Lung (tissue), 11 donors: ENCODE measurements at regions not wholly inside any gene's neighbourhood (a gene's known extent, or its start where the extent isn't known, plus 50 kb on each side); places are given as distances from the start of the nearest gene placed in this dataset.

Experiments
- ATAC-seq: fragments of 200-7000 bp; cut with Tn5 transposase; one replicate; pipeline ENCODE4 v1.9.1; 2020; ENCODE audit warnings: moderate number of reproducible peaks; ENCODE audit not compliant: insufficient read depth, low FRiP score
- DNase-seq, 3 donors: peaks; one replicate each; pipeline ENCODE4 v3.0.0-alpha.2; 2013 to 2017
- H3K27ac ChIP-seq, 2 donors: one replicate each; pipeline ENCODE4 v1.5.1; 2013; ENCODE audit warnings: mild to moderate bottlenecking in 2 of 2, moderate library complexity in 2 of 2, control low read depth in 1 of 2, inconsistent platforms in 1 of 2, low read depth in 1 of 2, low read length in 1 of 2
- H3K27me3 ChIP-seq, 3 donors: one replicate each; pipeline ENCODE4 v1.5.1; 2013; ENCODE audit warnings: low read length in 2 of 3; ENCODE audit not compliant: control insufficient read depth in 3 of 3, insufficient read depth in 3 of 3
- H3K36me3 ChIP-seq, 4 donors: one replicate each; pipeline ENCODE4 v1.5.1; 2013; ENCODE audit warnings: low read length in 4 of 4, mild to moderate bottlenecking in 1 of 4, moderate library complexity in 1 of 4; ENCODE audit not compliant: control insufficient read depth in 4 of 4, insufficient read depth in 4 of 4
- H3K4me1 ChIP-seq, 5 donors: one replicate each; pipeline ENCODE4 v1.5.1; 2013; ENCODE audit warnings: low read length in 5 of 5, mild to moderate bottlenecking in 2 of 5, moderate library complexity in 1 of 5; ENCODE audit not compliant: control insufficient read depth in 5 of 5, insufficient read depth in 5 of 5
- H3K4me3 ChIP-seq: one replicate; pipeline ENCODE4 v1.5.1; 2013; ENCODE audit warnings: mild to moderate bottlenecking, control low read depth, moderate library complexity
- H3K9ac ChIP-seq, 2 donors: one replicate each; pipeline ENCODE4 v1.5.1; 2013; ENCODE audit warnings: low read length in 2 of 2, control low read depth in 1 of 2; ENCODE audit not compliant: insufficient read depth in 1 of 2
- H3K9me3 ChIP-seq, 4 donors: one replicate each; pipeline ENCODE4 v1.5.1; 2013; ENCODE audit warnings: low read length in 3 of 4, mild to moderate bottlenecking in 1 of 4, moderate library complexity in 1 of 4; ENCODE audit not compliant: control insufficient read depth in 4 of 4, insufficient read depth in 3 of 4
- CTCF ChIP-seq: IDR thresholded peaks from 2 replicates; pipeline ENCODE4 v1.5.1; 2012; ENCODE audit warnings: mild to moderate bottlenecking; ENCODE audit errors: control extremely low read depth, extremely low read depth
- WGBS, 2 donors: extraction: QIAGEN DNeasy Blood & Tissue Kit; methylation state at CpG; one replicate each; pipeline ENCODE4 v1.1.7; 2013; 5-methylcytosine and 5-hydroxymethylcytosine counted together
- donor health status: control.
- donor health status: control.
- donor health status: Bipolar disorder and iron deficiency.
- donor health status: healthy.
- donor health status: DM: yes; HTN: yes; CAD: no.

GRCh38 chr6:134415194-134415593 lies 97.3 kb upstream of the SGK1 start:
- TF ChIP-seq CTCF: no peak
- Histone ChIP-seq H3K27ac (peak overlapping the region in 1 of 2 donors; percentile 26), H3K4me3 (no peak overlapping the region), H3K9ac (no peak overlapping the region), H3K4me1 (peaks cover 0 to 6% (median 0%) of the 10 kb centered on the region in 5 donors), H3K9me3 (peaks cover 0 to 2% (median 0%) of the 10 kb centered on the region in 4 donors), H3K36me3 (no peaks in the 10 kb centered on the region), H3K27me3 (no peaks in the 10 kb centered on the region)
- no peak for ATAC-seq
- DNase-seq: no peak
- whole genome bisulfite sequencing, 2 donors: 72 to 74% methylated on average over 4 of the region's 4 CpGs

- no peak overlapping the region for H3K9ac ChIP-seq
- no peaks in the 10 kb centered on the region for H3K36me3 ChIP-seq
- H3K9me3 ChIP-seq: peaks cover 0 to 2% (median 0%) of the 10 kb centered on the region in 4 donors
- ATAC-seq: no peak
- peaks cover 0 to 6% (median 0%) of the 10 kb centered on the region in 5 donors for H3K4me1 ChIP-seq
- H3K4me3 ChIP-seq: no peak overlapping the region
- peak overlapping the region in 1 of 2 donors; percentile 43 for H3K27ac ChIP-seq
- no peak for TF ChIP-seq CTCF
- H3K27me3 ChIP-seq: no peaks in the 10 kb centered on the region
- no peak for DNase-seq
- WGBS, 2 donors: 73 to 76% methylated on average over 7 of the region's 7 CpGs
These were observed 96.9 kb upstream of the SGK1 start for GRCh38 chr6:134414793-134415192.

GRCh38 chr6:134413241-134413643 lies 95.3 kb upstream of the SGK1 start:
- no peaks in the 10 kb centered on the region for H3K27me3 ChIP-seq
- TF ChIP-seq CTCF: no peak
- H3K4me3 ChIP-seq: no peak overlapping the region
- peak; percentile 39 for ATAC-seq
- H3K4me1 ChIP-seq: peaks cover 0 to 6% (median 0%) of the 10 kb centered on the region in 5 donors
- peaks cover 0 to 2% (median 0%) of the 10 kb centered on the region in 4 donors for H3K9me3 ChIP-seq
- H3K36me3 ChIP-seq: no peaks in the 10 kb centered on the region
- H3K9ac ChIP-seq: no peak overlapping the region
- peak overlapping the region in 1 of 2 donors; percentile 13 for H3K27ac ChIP-seq
- WGBS, 2 donors: 11 to 78% methylated on average over 1 of the region's 1 CpG
- no peak for DNase-seq

GRCh38 chr6:134410541-134410940 lies 92.6 kb upstream of the SGK1 start:
- Histone ChIP-seq H3K27ac (no peak overlapping the region), H3K27me3 (no peaks in the 10 kb centered on the region), H3K9ac (no peak overlapping the region), H3K4me3 (no peak overlapping the region), H3K4me1 (peaks cover 0 to 6% (median 0%) of the 10 kb centered on the region in 5 donors), H3K36me3 (no peaks in the 10 kb centered on the region), H3K9me3 (peaks cover 0 to 2% (median 0%) of the 10 kb centered on the region in 4 donors)
- WGBS, 2 donors: 69 to 92% methylated on average over 1 of the region's 1 CpG
- peak in 1 of 3 donors; percentile 16 for DNase-seq
- TF ChIP-seq CTCF: no peak
- no peak for ATAC-seq
